ENCODE measurements at regions not wholly inside any gene's neighbourhood (a gene's known extent, or its start where the extent isn't known, plus 50 kb on each side); places are given as distances from the start of the nearest gene placed in this dataset.

GRCh38 chr10:62972103-62972502 is 155.9 kb upstream of the EGR2 start:
- TF ChIP-seq RAD21 (IDR thresholded peaks at IDR 0.05; ENCODE audit: low read depth) (no peak), NFIC (IDR thresholded peaks at IDR 0.05) (no peak), TAF1 (IDR thresholded peaks at IDR 0.05; ENCODE audit: low read depth) (no peak), EGR1 (IDR thresholded peaks at IDR 0.05) (no peak), ZBTB7A (IDR thresholded peaks at IDR 0.05; ENCODE audit: low read depth) (no peak)
- TF ChIP-seq, protein P1, sequence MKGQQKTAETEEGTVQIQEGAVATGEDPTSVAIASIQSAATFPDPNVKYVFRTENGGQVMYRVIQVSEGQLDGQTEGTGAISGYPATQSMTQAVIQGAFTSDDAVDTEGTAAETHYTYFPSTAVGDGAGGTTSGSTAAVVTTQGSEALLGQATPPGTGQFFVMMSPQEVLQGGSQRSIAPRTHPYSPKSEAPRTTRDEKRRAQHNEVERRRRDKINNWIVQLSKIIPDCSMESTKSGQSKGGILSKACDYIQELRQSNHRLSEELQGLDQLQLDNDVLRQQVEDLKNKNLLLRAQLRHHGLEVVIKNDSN (IDR thresholded peaks at IDR 0.05), result no peak

DNA sequence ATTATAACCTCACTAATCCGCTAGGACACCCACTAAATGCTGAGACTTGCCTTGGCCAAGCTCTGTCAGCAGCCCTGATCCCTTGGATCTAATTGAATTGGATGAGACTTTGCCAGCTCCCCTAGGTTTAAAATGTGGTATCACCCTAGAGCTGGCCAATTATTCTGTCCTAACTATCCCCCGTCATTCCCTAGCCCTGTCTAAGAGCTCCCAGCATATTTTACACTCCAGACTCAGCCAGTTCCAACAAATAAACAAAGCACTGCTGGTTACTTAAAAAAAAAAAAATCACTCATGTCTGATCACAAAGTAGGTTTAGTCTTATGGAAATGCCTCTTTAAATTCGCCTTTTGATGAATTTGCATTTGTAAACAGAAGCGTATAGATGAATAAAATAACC is 147.9 kb upstream of the EGR2 start:
- TF ChIP-seq RAD21 (IDR thresholded peaks at IDR 0.05; ENCODE audit: low read depth) (no peak), MAX (IDR thresholded peaks at IDR 0.05) (no peak), TEAD4 (IDR thresholded peaks at IDR 0.05) (no peak), CREB1 (IDR thresholded peaks at IDR 0.05; ENCODE audit: low read depth) (no peak), EGR1 (IDR thresholded peaks at IDR 0.05) (no peak), TCF12 (IDR thresholded peaks at IDR 0.05; ENCODE audit: low read depth) (no peak), FOXM1 (IDR thresholded peaks at IDR 0.05; ENCODE audit: borderline replicate concordance, low read depth) (no peak), ZBTB7A (IDR thresholded peaks at IDR 0.05; ENCODE audit: low read depth) (no peak), CEBPB (IDR thresholded peaks at IDR 0.05) (no peak), EP300 (IDR thresholded peaks at IDR 0.05; ENCODE audit: borderline replicate concordance) (no peak), TAF1 (IDR thresholded peaks at IDR 0.05; ENCODE audit: low read depth) (no peak), YY1 (IDR thresholded peaks at IDR 0.05; ENCODE audit: low read depth) (no peak), NFIC (IDR thresholded peaks at IDR 0.05) (no peak)
- TF ChIP-seq, protein P1 (IDR thresholded peaks at IDR 0.05), result no peak
- TF ChIP-seq, protein P2, sequence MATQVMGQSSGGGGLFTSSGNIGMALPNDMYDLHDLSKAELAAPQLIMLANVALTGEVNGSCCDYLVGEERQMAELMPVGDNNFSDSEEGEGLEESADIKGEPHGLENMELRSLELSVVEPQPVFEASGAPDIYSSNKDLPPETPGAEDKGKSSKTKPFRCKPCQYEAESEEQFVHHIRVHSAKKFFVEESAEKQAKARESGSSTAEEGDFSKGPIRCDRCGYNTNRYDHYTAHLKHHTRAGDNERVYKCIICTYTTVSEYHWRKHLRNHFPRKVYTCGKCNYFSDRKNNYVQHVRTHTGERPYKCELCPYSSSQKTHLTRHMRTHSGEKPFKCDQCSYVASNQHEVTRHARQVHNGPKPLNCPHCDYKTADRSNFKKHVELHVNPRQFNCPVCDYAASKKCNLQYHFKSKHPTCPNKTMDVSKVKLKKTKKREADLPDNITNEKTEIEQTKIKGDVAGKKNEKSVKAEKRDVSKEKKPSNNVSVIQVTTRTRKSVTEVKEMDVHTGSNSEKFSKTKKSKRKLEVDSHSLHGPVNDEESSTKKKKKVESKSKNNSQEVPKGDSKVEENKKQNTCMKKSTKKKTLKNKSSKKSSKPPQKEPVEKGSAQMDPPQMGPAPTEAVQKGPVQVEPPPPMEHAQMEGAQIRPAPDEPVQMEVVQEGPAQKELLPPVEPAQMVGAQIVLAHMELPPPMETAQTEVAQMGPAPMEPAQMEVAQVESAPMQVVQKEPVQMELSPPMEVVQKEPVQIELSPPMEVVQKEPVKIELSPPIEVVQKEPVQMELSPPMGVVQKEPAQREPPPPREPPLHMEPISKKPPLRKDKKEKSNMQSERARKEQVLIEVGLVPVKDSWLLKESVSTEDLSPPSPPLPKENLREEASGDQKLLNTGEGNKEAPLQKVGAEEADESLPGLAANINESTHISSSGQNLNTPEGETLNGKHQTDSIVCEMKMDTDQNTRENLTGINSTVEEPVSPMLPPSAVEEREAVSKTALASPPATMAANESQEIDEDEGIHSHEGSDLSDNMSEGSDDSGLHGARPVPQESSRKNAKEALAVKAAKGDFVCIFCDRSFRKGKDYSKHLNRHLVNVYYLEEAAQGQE (IDR thresholded peaks at IDR 0.05; ENCODE audit: low read depth), result no peak

DNA sequence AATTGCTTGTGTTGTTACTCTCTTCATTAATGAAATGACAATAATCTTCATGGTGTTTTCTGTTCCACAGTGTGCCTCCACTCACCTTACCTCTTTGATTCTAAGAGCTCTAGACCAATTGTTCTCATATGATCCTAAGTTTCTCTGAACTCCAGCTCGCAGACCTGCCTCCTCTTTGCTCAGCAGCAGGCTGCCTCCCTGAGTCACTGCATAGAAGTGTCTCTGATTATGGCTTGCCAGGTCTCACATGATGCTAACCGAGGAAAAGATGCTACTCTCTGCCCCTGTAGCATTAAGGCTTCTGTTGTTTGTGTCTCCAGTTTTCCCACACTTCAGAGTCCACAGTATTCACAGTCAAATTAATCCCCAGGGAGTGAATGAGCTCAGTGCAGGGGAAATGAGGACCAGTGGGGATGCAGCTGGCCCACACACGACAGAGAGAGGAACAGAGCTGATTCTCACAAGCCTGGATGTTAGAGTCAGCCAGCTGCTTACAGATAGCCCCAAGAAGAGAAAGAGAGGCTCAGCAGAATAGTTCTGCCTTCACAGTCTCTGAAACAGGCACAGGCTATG is 145.9 kb upstream of the EGR2 start:
- TF ChIP-seq CEBPB (IDR thresholded peaks at IDR 0.05) (no peak), ZBTB7A (IDR thresholded peaks at IDR 0.05; ENCODE audit: low read depth) (no peak), NFIC (IDR thresholded peaks at IDR 0.05) (no peak), TAF1 (IDR thresholded peaks at IDR 0.05; ENCODE audit: low read depth) (no peak), TEAD4 (IDR thresholded peaks at IDR 0.05) (no peak), TCF12 (IDR thresholded peaks at IDR 0.05; ENCODE audit: low read depth) (no peak), EGR1 (IDR thresholded peaks at IDR 0.05) (no peak), FOXM1 (IDR thresholded peaks at IDR 0.05; ENCODE audit: borderline replicate concordance, low read depth) (no peak), MAX (IDR thresholded peaks at IDR 0.05) (no peak), EP300 (IDR thresholded peaks at IDR 0.05; ENCODE audit: borderline replicate concordance) (no peak), CREB1 (IDR thresholded peaks at IDR 0.05; ENCODE audit: low read depth) (no peak), RAD21 (IDR thresholded peaks at IDR 0.05; ENCODE audit: low read depth) (no peak), YY1 (IDR thresholded peaks at IDR 0.05; ENCODE audit: low read depth) (no peak)
- TF ChIP-seq, protein P2 (IDR thresholded peaks at IDR 0.05; ENCODE audit: low read depth), result no peak
- TF ChIP-seq, protein P1 (IDR thresholded peaks at IDR 0.05), result no peak

GRCh38 chr10:62960416-62960815 is 144.2 kb upstream of the EGR2 start:
- TF ChIP-seq EP300 (IDR thresholded peaks at IDR 0.05; ENCODE audit: borderline replicate concordance), result no peak
- no peak for TF ChIP-seq TEAD4 (IDR thresholded peaks at IDR 0.05)
- no peak for TF ChIP-seq TCF12 (IDR thresholded peaks at IDR 0.05; ENCODE audit: low read depth)
- no peak for TF ChIP-seq EGR1 (IDR thresholded peaks at IDR 0.05)
- TF ChIP-seq MAX (IDR thresholded peaks at IDR 0.05), result no peak
- TF ChIP-seq FOXM1 (IDR thresholded peaks at IDR 0.05; ENCODE audit: borderline replicate concordance, low read depth), result no peak
- no peak for TF ChIP-seq TAF1 (IDR thresholded peaks at IDR 0.05; ENCODE audit: low read depth)
- no peak for TF ChIP-seq CREB1 (IDR thresholded peaks at IDR 0.05; ENCODE audit: low read depth)
- TF ChIP-seq YY1 (IDR thresholded peaks at IDR 0.05; ENCODE audit: low read depth), result no peak
- no peak for TF ChIP-seq ZBTB7A (IDR thresholded peaks at IDR 0.05; ENCODE audit: low read depth)
- TF ChIP-seq, protein P1 (IDR thresholded peaks at IDR 0.05), result no peak
- TF ChIP-seq CEBPB (IDR thresholded peaks at IDR 0.05), result no peak
